Thyroid gland (tissue), 4 donors: ENCODE measurements at regions not wholly inside any gene's neighbourhood (a gene's known extent, or its start where the extent isn't known, plus 50 kb on each side); places are given as distances from the start of the nearest gene placed in this dataset.
"Not testable (repeated sequence)": the region's sequence is repeated elsewhere in the genome, so short reads cannot be mapped to it uniquely, and the experiment has no call there.

Experiments used
- DNase-seq, 2 donors: peaks; one replicate each; pipeline ENCODE4 v3.0.0-alpha.2; 2019
- H3K27ac ChIP-seq, 3 donors: fragments of 200-600 bp; sonication (generic); 1 replicate in 2 of 3; 2 replicates in 1 of 3; pipeline ENCODE4 v1.5.1; 2016 to 2019; ENCODE audit warnings: mild to moderate bottlenecking in 1 of 3, moderate library complexity in 1 of 3
- H3K27me3 ChIP-seq: fragments of 200-600 bp; sonication (generic); one replicate; pipeline ENCODE4 v1.5.1; 2019
- H3K36me3 ChIP-seq, 2 donors: fragments of 200-600 bp; sonication (generic); one replicate each; pipeline ENCODE4 v1.5.1; 2016 to 2019
- H3K4me1 ChIP-seq, 2 donors: fragments of 200-600 bp; sonication (generic); one replicate each; pipeline ENCODE4 v1.5.1; 2017 to 2019
- H3K4me3 ChIP-seq, 3 donors: fragments of 200-600 bp; sonication (generic); replicated peaks in 1 of 3; 1 replicate in 2 of 3; 2 replicates in 1 of 3; pipeline ENCODE4 v1.5.1; 2016; ENCODE audit warnings: mild to moderate bottlenecking in 1 of 3
- H3K9me3 ChIP-seq: fragments of 200-600 bp; sonication (generic); one replicate; pipeline ENCODE4 v1.5.1; 2017
- POLR2A ChIP-seq, 2 donors: fragments of 450-650 bp; IDR thresholded peaks; one replicate each; pipeline ENCODE4 v1.6.1; 2017; ENCODE audit warnings: antibody characterized with exemption in 2 of 2, mild to moderate bottlenecking in 2 of 2, moderate library complexity in 1 of 2
- WGBS, 2 donors: methylation state at CpG; one replicate each; pipeline ENCODE4 v1.1.5; 2017; 5-methylcytosine and 5-hydroxymethylcytosine counted together
- intact Hi-C: fragments of 100-400 bp; cut with DNase I; formaldehyde crosslinking; loops from one replicate; pipeline ENCODE4 v1.15.1; 2023
- TF ChIP-seq, protein P1 (sequence below), 6 experiments: fragments of 200-600 bp in 3 of 6; fragments of 450-650 bp in 3 of 6; sonication (generic) in 3 of 6; IDR thresholded peaks; one replicate each; pipeline ENCODE4 v1.5.1; 2016 to 2019; ENCODE audit warnings: antibody characterized with exemption in 6 of 6, mild to moderate bottlenecking in 2 of 6, inconsistent platforms in 1 of 6, moderate library complexity in 1 of 6

DNA sequence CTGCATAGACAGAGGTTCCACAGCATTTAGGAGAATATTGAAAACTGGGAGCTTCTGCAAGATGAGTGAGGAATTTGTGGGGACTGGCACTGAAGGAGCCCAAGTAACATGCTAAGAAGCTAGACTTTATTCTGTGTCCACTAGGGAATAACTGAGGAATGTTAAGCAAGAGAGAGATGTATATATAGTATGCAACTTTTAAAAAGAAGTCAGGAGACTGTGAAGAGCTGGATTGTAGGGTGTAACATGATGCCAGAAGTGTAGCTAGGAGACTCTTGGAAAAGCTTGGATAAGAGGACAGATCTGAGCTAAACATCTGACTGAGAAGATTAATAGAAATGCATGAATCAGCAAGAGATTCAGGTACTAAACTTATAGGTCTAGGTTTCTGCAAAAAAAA, 270.6 kb upstream of the MMADHC start:
- no peak for TF ChIP-seq POLR2A (IDR thresholded peaks at IDR 0.05)
- Histone ChIP-seq H3K36me3 (no peaks in the 10 kb centered on the region), H3K27me3 (no peaks in the 10 kb centered on the region), H3K4me1 (peaks cover 0 to 5% of the 10 kb centered on the region in 2 donors), H3K9me3 (no peaks in the 10 kb centered on the region), H3K4me3 (no peak overlapping the region), H3K27ac (no peak overlapping the region)
- no peak for DNase-seq
- intact Hi-C loops: loop anchor here (5.0 kb wide), 1 partner anchor 94 kb away; no protein-coding TSS in a partner anchor

DNA sequence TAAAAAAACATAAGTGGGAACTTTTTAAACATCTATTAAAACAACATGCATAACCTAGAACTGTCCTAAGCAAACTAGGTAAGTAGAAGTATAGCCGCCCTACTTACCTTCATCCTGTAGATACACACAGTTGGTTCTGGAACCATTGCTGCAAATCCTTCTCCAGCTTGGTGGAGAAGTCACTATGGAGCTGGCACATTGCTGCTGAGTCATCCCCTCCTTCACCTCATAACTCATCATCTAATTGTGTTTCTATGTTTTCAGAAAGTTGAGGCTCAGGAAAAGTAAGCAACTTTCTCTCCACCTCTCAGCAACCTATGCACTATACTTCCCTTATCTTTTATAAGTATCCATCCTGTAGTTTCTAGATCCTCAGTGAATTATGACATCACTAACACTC, 269.8 kb upstream of the MMADHC start:
- H3K9me3 ChIP-seq: no peaks in the 10 kb centered on the region
- no peaks in the 10 kb centered on the region for H3K27me3 ChIP-seq
- no peak for TF ChIP-seq POLR2A (IDR thresholded peaks at IDR 0.05)
- TF ChIP-seq, protein P1, sequence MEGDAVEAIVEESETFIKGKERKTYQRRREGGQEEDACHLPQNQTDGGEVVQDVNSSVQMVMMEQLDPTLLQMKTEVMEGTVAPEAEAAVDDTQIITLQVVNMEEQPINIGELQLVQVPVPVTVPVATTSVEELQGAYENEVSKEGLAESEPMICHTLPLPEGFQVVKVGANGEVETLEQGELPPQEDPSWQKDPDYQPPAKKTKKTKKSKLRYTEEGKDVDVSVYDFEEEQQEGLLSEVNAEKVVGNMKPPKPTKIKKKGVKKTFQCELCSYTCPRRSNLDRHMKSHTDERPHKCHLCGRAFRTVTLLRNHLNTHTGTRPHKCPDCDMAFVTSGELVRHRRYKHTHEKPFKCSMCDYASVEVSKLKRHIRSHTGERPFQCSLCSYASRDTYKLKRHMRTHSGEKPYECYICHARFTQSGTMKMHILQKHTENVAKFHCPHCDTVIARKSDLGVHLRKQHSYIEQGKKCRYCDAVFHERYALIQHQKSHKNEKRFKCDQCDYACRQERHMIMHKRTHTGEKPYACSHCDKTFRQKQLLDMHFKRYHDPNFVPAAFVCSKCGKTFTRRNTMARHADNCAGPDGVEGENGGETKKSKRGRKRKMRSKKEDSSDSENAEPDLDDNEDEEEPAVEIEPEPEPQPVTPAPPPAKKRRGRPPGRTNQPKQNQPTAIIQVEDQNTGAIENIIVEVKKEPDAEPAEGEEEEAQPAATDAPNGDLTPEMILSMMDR (IDR thresholded peaks at IDR 0.05): no peak
- no peak for DNase-seq
- H3K4me1 ChIP-seq: peaks cover 0 to 5% of the 10 kb centered on the region in 2 donors
- 97 to 100% methylated on average over 1 of the region's 1 CpG for WGBS, 2 donors
- no peaks in the 10 kb centered on the region for H3K36me3 ChIP-seq
- H3K4me3 ChIP-seq: no peak overlapping the region
- H3K27ac ChIP-seq: no peak overlapping the region
- intact Hi-C loops: loop anchor here (5.0 kb wide), 1 partner anchor 95 kb away; no protein-coding TSS in a partner anchor

DNA sequence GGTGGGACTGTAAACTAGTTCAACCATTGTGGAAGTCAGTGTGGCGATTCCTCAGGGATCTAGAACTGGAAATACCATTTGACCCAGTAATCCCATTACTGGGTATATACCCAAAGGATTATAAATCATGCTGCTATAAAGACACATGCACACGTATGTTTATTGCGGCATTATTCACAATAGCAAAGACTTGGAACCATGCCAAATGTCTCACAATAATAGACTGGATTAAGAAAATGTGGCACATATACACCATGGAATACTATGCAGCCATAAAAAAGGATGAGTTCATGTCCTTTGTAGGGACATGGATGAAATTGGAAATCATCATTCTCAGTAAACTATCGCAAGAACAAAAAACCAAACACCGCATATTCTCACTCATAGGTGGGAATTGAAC, 268.3 kb upstream of the MMADHC start:
- not testable (repeated sequence) for DNase-seq, H3K27me3 ChIP-seq, H3K4me3 ChIP-seq, H3K36me3 ChIP-seq, H3K9me3 ChIP-seq, H3K4me1 ChIP-seq, H3K27ac ChIP-seq
- intact Hi-C loops: loop anchor here (5.0 kb wide), 1 partner anchor 96 kb away; no protein-coding TSS in a partner anchor
- 85 to 93% methylated on average over 3 to 4 of the region's 5 CpGs for WGBS, 2 donors

DNA sequence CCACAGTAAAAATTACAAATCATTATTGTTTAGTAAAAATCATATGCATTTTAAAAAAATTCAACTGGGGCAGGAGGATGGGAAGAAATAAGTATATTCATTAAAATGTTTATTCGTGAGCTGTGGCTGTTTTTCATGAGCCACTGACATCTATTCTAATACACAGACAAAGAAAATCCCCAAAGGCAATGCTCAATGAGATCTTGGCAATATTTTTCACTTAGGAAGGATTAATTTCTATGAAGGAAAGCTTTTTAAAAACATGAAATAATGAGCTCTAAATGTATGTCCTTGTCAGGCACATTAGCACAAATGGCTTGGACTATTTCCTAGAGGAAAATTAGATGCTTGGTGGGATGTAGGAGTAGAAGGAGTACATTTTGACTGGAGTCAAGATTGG, 262.0 kb upstream of the MMADHC start:
- no peak overlapping the region for H3K27ac ChIP-seq
- DNase-seq: no peak
- no peaks in the 10 kb centered on the region for H3K9me3 ChIP-seq
- 76 to 79% methylated on average over 1 of the region's 1 CpG for WGBS, 2 donors
- H3K36me3 ChIP-seq: no peaks in the 10 kb centered on the region
- H3K4me3 ChIP-seq: no peak overlapping the region
- no peaks in the 10 kb centered on the region for H3K4me1 ChIP-seq
- no peaks in the 10 kb centered on the region for H3K27me3 ChIP-seq
- TF ChIP-seq POLR2A (IDR thresholded peaks at IDR 0.05): no peak
- TF ChIP-seq, protein P1 (IDR thresholded peaks at IDR 0.05): no peak
- intact Hi-C loops: no loop called here

DNA sequence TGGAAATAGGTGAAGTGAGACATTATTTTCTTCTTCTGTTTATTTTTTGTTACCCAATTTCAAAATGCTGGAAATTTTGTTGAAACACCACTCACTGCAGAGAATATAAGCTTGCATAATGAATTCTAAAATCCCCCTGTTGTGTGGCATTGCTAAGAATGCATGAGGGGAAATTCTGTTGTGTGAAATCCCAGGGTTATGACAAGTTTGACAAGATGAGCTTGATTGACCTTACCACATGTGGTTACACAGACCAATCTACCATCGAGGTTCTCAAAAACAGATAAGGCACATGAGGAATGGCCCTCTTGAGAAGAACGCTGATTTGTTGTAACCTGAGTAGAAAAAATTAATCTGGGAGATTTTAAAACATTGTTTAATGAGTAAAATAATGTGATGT, 261.6 kb upstream of the MMADHC start:
- intact Hi-C loops: no loop called here
- H3K27me3 ChIP-seq: no peaks in the 10 kb centered on the region
- TF ChIP-seq, protein P1 (IDR thresholded peaks at IDR 0.05): no peak
- no peak for TF ChIP-seq POLR2A (IDR thresholded peaks at IDR 0.05)
- no peak overlapping the region for H3K4me3 ChIP-seq
- H3K9me3 ChIP-seq: no peaks in the 10 kb centered on the region
- H3K4me1 ChIP-seq: no peaks in the 10 kb centered on the region
- 78 to 87% methylated on average over 2 of the region's 2 CpGs for WGBS, 2 donors
- DNase-seq: no peak
- no peak overlapping the region for H3K27ac ChIP-seq
- H3K36me3 ChIP-seq: no peaks in the 10 kb centered on the region

DNA sequence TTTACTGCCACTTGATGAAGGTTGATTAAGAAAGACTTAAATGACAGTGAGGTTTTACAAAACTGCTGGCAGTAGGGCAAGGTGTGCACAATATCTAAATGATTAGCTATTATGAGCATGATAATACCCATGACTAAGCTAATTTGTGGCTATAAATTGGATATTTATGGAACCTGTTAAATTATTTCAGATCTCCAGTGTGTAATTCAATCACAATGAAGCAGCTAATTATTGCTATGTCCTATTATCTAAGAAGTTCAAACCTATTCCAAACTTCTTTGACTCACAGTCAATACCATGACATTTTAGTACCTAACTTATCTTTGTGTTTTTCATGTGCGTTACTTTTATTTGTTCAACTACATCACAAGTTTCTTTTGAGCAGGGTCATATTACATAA, 253.8 kb upstream of the MMADHC start:
- DNase-seq: no peak
- WGBS, 2 donors: 39 to 92% methylated on average over 1 of the region's 1 CpG
- Histone ChIP-seq H3K9me3 (no peaks in the 10 kb centered on the region), H3K4me1 (no peaks in the 10 kb centered on the region), H3K27ac (no peak overlapping the region), H3K36me3 (no peaks in the 10 kb centered on the region), H3K4me3 (no peak overlapping the region), H3K27me3 (no peaks in the 10 kb centered on the region)
- intact Hi-C loops: no loop called here
- TF ChIP-seq, protein P1 (IDR thresholded peaks at IDR 0.05): no peak
- no peak for TF ChIP-seq POLR2A (IDR thresholded peaks at IDR 0.05)
